Vagina (tissue), 2 donors: ENCODE measurements at regions not wholly inside any gene's neighbourhood (a gene's known extent, or its start where the extent isn't known, plus 50 kb on each side); places are given as distances from the start of the nearest gene placed in this dataset.

Source experiments
- DNase-seq, 2 donors: peaks; one replicate each; pipeline ENCODE4 v3.0.0-alpha.2; 2017; ENCODE audit errors: extremely low spot score in 2 of 2
- H3K27ac ChIP-seq: fragments of 200-600 bp; sonication (generic); one replicate; pipeline ENCODE4 v1.5.1; 2019
- H3K27me3 ChIP-seq: fragments of 200-600 bp; sonication (generic); one replicate; pipeline ENCODE4 v1.5.1; 2019
- H3K36me3 ChIP-seq, 2 donors: fragments of 200-600 bp; sonication (generic); one replicate each; pipeline ENCODE4 v1.5.1; 2017 to 2019
- H3K4me1 ChIP-seq: fragments of 200-600 bp; sonication (generic); one replicate; pipeline ENCODE4 v1.5.1; 2019
- H3K4me3 ChIP-seq, 2 donors: fragments of 200-600 bp; sonication (generic); 1 replicate in 1 of 2; 2 replicates in 1 of 2; pipeline ENCODE4 v1.5.1; 2016 to 2019
- H3K9me3 ChIP-seq: fragments of 200-600 bp; sonication (generic); one replicate; pipeline ENCODE4 v1.5.1; 2019
- CTCF ChIP-seq, 3 experiments: fragments of 450-650 bp in 2 of 3; fragments of 200-600 bp in 1 of 3; sonication (generic) in 1 of 3; IDR thresholded peaks; one replicate each; pipeline ENCODE4 v1.5.1; 2017 to 2019; ENCODE audit warnings: antibody characterized with exemption in 3 of 3, mild to moderate bottlenecking in 2 of 3, moderate library complexity in 2 of 3
- POLR2A ChIP-seq, 2 donors: fragments of 450-650 bp; IDR thresholded peaks; one replicate each; pipeline ENCODE4 v1.6.1; 2017; ENCODE audit warnings: antibody characterized with exemption in 2 of 2, mild to moderate bottlenecking in 2 of 2, moderate library complexity in 2 of 2
- POLR2AphosphoS5 ChIP-seq, 2 donors: sonication (generic); formaldehyde crosslinking; IDR thresholded peaks; one replicate each; pipeline ENCODE4 v1.9.0; 2017; ENCODE audit warnings: antibody characterized with exemption in 2 of 2, mild to moderate bottlenecking in 2 of 2, low read depth in 1 of 2; ENCODE audit not compliant: insufficient read depth in 1 of 2
- intact Hi-C: fragments of 100-400 bp; cut with DNase I; formaldehyde crosslinking; loops from one replicate; pipeline ENCODE4 v1.15.1; 2023

- no peak overlapping the region for H3K27ac ChIP-seq
- DNase-seq = no peak
- no peaks in the 10 kb centered on the region for H3K9me3 ChIP-seq
- no peaks in the 10 kb centered on the region for H3K36me3 ChIP-seq
- H3K27me3 ChIP-seq = no peaks in the 10 kb centered on the region
- no peaks in the 10 kb centered on the region for H3K4me1 ChIP-seq
- intact Hi-C loops = no loop called here
- TF ChIP-seq CTCF (IDR thresholded peaks at IDR 0.05) = no peak
- no peak overlapping the region for H3K4me3 ChIP-seq
These were observed 54.9 kb upstream of the CYP1B1 start for GRCh38 chr2:38130876-38131275.

- DNase-seq = no peak
- no peaks in the 10 kb centered on the region for H3K27me3 ChIP-seq
- no peaks in the 10 kb centered on the region for H3K36me3 ChIP-seq
- TF ChIP-seq POLR2A (IDR thresholded peaks at IDR 0.05) (no peak), CTCF (IDR thresholded peaks at IDR 0.05) (no peak), POLR2AphosphoS5 (IDR thresholded peaks at IDR 0.05; ENCODE audit: insufficient read depth in 1 of 2, low read depth in 1 of 2) (no peak)
- intact Hi-C loops = no loop called here
- H3K27ac ChIP-seq = no peak overlapping the region
- H3K4me3 ChIP-seq = no peak overlapping the region
- H3K9me3 ChIP-seq = no peaks in the 10 kb centered on the region
- no peaks in the 10 kb centered on the region for H3K4me1 ChIP-seq
These were observed 54.0 kb upstream of the CYP1B1 start for GRCh38 chr2:38129987-38130386.

GRCh38 chr2:38129481-38129880 is 53.5 kb upstream of the CYP1B1 start:
- no peak for TF ChIP-seq POLR2A (IDR thresholded peaks at IDR 0.05)
- TF ChIP-seq CTCF (IDR thresholded peaks at IDR 0.05) = no peak
- Histone ChIP-seq H3K4me3 (no peak overlapping the region), H3K27me3 (no peaks in the 10 kb centered on the region), H3K4me1 (no peaks in the 10 kb centered on the region), H3K27ac (no peak overlapping the region), H3K36me3 (no peaks in the 10 kb centered on the region), H3K9me3 (no peaks in the 10 kb centered on the region)
- DNase-seq = no peak
- intact Hi-C loops = no loop called here

GRCh38 chr2:38128653-38129052 is 52.7 kb upstream of the CYP1B1 start:
- Histone ChIP-seq H3K27me3 (no peaks in the 10 kb centered on the region), H3K9me3 (no peaks in the 10 kb centered on the region), H3K4me1 (no peaks in the 10 kb centered on the region), H3K36me3 (no peaks in the 10 kb centered on the region), H3K27ac (no peak overlapping the region), H3K4me3 (no peak overlapping the region)
- TF ChIP-seq POLR2A (IDR thresholded peaks at IDR 0.05) (no peak), CTCF (IDR thresholded peaks at IDR 0.05) (no peak), POLR2AphosphoS5 (IDR thresholded peaks at IDR 0.05; ENCODE audit: insufficient read depth in 1 of 2, low read depth in 1 of 2) (no peak)
- DNase-seq = no peak
- intact Hi-C loops = no loop called here

- Histone ChIP-seq H3K27me3 (no peaks in the 10 kb centered on the region), H3K9me3 (no peaks in the 10 kb centered on the region), H3K27ac (no peak overlapping the region), H3K36me3 (no peaks in the 10 kb centered on the region), H3K4me3 (no peak overlapping the region), H3K4me1 (peaks cover 10% of the 10 kb centered on the region)
- TF ChIP-seq CTCF (IDR thresholded peaks at IDR 0.05) = no peak
- intact Hi-C loops = no loop called here
- DNase-seq = no peak
These were observed 51.3 kb upstream of the CYP1B1 start for GRCh38 chr2:38127277-38127676.
